Astrocyte of the cerebellum (primary cell): ENCODE measurements at regions not wholly inside any gene's neighbourhood (a gene's known extent, or its start where the extent isn't known, plus 50 kb on each side); places are given as distances from the start of the nearest gene placed in this dataset.
"Not testable (repeated sequence)": the region's sequence is repeated elsewhere in the genome, so short reads cannot be mapped to it uniquely, and the experiment has no call there.

Experiments used
- DNase-seq: peaks from one replicate; pipeline ENCODE4 v3.0.0-alpha.2; 2011; ENCODE audit warnings: low read depth
- H3K4me3 ChIP-seq: 2 replicates; pipeline ENCODE4 v1.5.1; 2011; ENCODE audit warnings: mild to moderate bottlenecking, low read depth, low read length, moderate library complexity
- in situ Hi-C: cut with HindIII; loops from 2 replicates; pipeline ENCODE4 v1.10.0; 2017; ENCODE audit warnings: low sequenced_read_pairs
- TF ChIP-seq, protein P1 (sequence below): IDR thresholded peaks from 2 replicates; pipeline ENCODE4 v1.5.1; 2012; ENCODE audit warnings: low read length, low read depth, moderate library complexity, mild to moderate bottlenecking; ENCODE audit errors: missing control alignments

GRCh38 chr5:84885485-84886258, 501.0 kb upstream of the EDIL3 start:
- DNase-seq = peak; percentile 73
- in situ Hi-C loops = no loop called here
- TF ChIP-seq, protein P1, sequence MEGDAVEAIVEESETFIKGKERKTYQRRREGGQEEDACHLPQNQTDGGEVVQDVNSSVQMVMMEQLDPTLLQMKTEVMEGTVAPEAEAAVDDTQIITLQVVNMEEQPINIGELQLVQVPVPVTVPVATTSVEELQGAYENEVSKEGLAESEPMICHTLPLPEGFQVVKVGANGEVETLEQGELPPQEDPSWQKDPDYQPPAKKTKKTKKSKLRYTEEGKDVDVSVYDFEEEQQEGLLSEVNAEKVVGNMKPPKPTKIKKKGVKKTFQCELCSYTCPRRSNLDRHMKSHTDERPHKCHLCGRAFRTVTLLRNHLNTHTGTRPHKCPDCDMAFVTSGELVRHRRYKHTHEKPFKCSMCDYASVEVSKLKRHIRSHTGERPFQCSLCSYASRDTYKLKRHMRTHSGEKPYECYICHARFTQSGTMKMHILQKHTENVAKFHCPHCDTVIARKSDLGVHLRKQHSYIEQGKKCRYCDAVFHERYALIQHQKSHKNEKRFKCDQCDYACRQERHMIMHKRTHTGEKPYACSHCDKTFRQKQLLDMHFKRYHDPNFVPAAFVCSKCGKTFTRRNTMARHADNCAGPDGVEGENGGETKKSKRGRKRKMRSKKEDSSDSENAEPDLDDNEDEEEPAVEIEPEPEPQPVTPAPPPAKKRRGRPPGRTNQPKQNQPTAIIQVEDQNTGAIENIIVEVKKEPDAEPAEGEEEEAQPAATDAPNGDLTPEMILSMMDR = no peak
- H3K4me3 ChIP-seq = no peak overlapping the region

DNA sequence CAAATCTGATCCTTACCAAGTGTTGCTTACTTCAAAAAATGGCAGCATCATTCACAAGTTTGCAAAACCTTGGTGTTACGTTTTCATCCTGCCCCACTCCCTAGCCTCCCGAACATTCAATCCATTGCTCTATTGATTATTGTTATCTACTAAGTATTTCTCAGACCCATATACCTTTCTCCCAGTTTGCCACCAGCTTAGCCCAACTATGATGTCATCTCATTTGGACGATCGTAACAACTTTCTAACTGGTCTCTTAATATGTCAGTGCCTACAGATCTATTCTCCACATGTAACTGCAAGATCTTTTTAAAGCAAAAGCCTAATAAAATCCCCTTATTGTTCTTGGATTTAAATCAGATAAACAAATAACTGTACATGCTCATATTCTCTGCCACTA, 497.1 kb upstream of the EDIL3 start:
- DNase-seq = no peak
- no peak overlapping the region for H3K4me3 ChIP-seq
- TF ChIP-seq, protein P1 = no peak
- in situ Hi-C loops = no loop called here

- H3K4me3 ChIP-seq = no peak overlapping the region
- in situ Hi-C loops = no loop called here
- DNase-seq = no peak
- TF ChIP-seq, protein P1 = no peak
These were observed 489.5 kb upstream of the EDIL3 start for GRCh38 chr5:84874196-84874595.

GRCh38 chr5:84872768-84873167, 488.1 kb upstream of the EDIL3 start:
- H3K4me3 ChIP-seq = no peak overlapping the region
- in situ Hi-C loops = no loop called here
- TF ChIP-seq, protein P1 = no peak
- no peak for DNase-seq

DNA sequence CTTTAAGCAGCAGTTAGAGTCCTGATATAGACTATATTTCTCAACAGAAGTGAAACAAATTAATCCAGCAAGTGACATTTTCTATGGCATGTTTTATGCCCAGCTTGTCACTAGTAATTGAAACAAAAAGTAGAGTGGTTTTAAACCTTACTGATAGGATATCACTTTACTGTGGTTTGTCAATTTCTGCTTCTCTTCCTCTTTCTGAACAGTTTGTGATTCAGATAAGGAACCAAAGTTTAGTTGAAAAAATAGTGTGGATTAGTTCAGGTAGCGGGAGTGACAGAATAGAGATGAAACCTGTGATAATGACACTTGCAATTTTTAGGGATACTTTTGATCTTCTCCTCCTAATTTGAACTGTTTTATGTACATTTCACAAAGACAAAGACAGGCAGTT, 485.7 kb upstream of the EDIL3 start:
- TF ChIP-seq, protein P1 = no peak
- in situ Hi-C loops = no loop called here
- no peak overlapping the region for H3K4me3 ChIP-seq
- no peak for DNase-seq

- TF ChIP-seq, protein P1 = no peak
- no peak overlapping the region for H3K4me3 ChIP-seq
- in situ Hi-C loops = no loop called here
- DNase-seq = no peak
These were observed 485.0 kb upstream of the EDIL3 start for GRCh38 chr5:84869675-84870074.

DNA sequence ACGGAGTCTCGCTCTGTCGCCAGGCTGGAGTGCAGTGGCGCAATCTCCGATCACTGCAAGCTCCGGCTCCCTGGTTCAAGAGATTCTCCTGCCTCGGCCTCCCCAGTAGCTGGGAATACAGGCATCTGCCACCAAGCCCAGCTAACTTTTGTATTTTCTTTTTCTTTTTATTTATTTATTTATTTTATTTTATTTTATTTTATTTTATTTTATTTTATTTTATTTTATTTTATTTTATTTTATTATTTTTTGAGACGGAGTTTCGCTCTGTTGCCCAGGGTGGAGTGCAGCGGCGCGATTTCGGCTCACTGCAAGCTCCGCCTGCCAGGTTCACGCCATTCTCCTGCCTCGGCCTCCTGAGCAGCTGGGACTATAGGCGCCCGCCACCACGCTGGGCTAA, 479.3 kb upstream of the EDIL3 start:
- DNase-seq, in situ Hi-C loops: not testable (repeated sequence)

More for the DNA sequence above, 479.3 kb upstream of the EDIL3 start:
- H3K4me3 ChIP-seq = not testable (repeated sequence)
